ENCODE measurements at regions not wholly inside any gene's neighbourhood (a gene's known extent, or its start where the extent isn't known, plus 50 kb on each side); places are given as distances from the start of the nearest gene placed in this dataset.

DNA sequence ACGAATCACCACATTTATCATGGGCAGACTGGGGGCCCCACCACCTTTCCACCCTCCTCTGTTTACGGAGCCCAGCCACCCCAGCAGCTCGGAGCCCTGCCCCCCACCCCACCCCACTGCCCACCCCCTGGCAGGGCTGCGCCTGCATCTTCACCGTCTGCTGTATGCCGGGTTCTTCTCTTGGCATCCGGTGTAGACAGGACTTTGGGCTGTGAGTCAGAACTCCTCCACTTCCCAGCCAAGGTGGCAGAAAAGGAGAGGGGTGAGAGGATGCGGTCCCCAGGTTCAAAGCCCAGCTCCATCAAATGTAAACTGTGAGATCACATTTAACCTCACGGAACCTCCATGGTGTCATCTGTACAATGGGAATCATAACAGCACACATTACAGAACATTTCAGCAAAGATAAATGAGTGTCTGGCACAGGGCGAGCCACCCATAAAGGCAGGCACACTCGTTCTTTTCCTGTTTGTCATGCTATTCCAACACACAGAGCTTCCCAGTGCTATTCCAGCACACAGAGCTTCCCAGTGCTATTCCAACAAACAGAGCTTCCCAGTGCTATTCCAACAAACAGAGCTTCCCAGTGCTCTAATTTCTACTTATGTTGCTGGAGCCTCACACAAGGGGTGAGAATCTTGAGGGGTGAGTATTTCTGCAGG is 292.7 kb upstream of the RTL1 start:
- ChIA-PET CTCF (no interaction called here), POLR2A (no interaction called here)
- Histone ChIP-seq H3K27me3 (ENCODE audit: control insufficient read depth, insufficient read depth, low read length) (no peaks in the 10 kb centered on the region), H3K4me3 (ENCODE audit: low read depth in 2 of 2, low read length in 2 of 2) (no peak overlapping the region), H3K27ac (ENCODE audit: low read length) (no peak overlapping the region), H3K9me3 (ENCODE audit: control insufficient read depth, insufficient read depth, low read depth, low read length) (no peaks in the 10 kb centered on the region), H3K36me3 (ENCODE audit: control insufficient read depth, insufficient read depth, low read length) (no peaks in the 10 kb centered on the region), H3K4me1 (ENCODE audit: control insufficient read depth, insufficient read depth, low read length) (no peaks in the 10 kb centered on the region)
- ATAC-seq (no peak), DNase-seq (ENCODE audit: low read depth, low spot score) (no peak)
- TF ChIP-seq REST (IDR thresholded peaks at IDR 0.05; ENCODE audit: insufficient read depth in 1 of 2, low read depth in 2 of 2, low read length in 1 of 2) (no peak), CTCF (IDR thresholded peaks at IDR 0.05) (no peak), POLR2AphosphoS5 (IDR thresholded peaks at IDR 0.05; ENCODE audit: low read depth, low read length) (no peak), SIN3A (IDR thresholded peaks at IDR 0.05; ENCODE audit: borderline replicate concordance, insufficient read depth, low read depth, low read length) (no peak), TCF7L2 (IDR thresholded peaks at IDR 0.05; ENCODE audit: low read depth, low read length) (no peak)
- in situ Hi-C loops (cut with HindIII; ENCODE audit: low pct_unique_long_range_greater_than_20kb, low sequenced_read_pairs) = no loop called here
- intact Hi-C loops (cut with micrococcal nuclease; ENCODE audit: unreplicated experiment) = no loop called here
- BruUV-seq (replicated peaks) = no TSS peak

DNA sequence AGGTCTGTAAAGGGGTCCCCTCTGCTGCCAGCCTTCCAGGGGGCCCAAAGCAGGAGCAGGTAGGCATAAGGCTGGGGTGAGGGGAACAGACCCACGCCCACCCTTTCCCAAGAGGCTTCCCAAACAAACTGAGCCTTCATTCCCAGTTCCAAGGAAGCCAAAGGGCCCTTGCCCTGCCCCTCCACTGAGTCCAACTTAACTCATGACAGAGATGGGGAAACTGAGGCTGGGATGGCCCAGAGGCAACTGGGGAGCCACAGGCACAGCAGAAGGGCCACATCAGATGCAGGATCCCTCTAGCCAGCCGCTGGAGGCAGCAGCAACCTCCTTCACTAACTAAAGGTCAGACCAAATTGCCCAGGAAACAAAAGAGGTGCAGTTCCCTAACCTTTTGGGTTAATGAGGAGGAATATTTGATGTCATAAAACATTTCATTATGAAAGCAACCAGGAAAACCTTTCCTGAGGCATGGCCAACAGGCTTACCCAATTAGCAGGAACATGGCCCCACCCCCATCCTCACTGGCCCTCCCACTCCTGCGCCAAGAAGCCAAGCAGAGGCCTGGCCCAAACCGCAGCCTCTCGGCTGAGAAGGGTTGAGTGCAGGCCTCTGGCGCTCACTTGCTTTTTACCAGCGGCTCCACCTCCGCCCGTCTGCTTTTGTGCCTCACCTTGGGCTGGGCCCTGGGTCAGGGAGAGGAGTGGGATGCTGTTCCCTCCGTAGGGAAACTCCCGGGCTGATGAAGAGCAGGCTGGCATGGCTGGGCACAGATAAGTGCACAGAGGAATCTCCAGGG is 293.5 kb upstream of the RTL1 start:
- ATAC-seq = no peak
- no peak for TF ChIP-seq TCF7L2 (IDR thresholded peaks at IDR 0.05; ENCODE audit: low read depth, low read length)
- no peak for TF ChIP-seq POLR2AphosphoS5 (IDR thresholded peaks at IDR 0.05; ENCODE audit: low read depth, low read length)
- TF ChIP-seq CTCF (IDR thresholded peaks at IDR 0.05) = no peak
- TF ChIP-seq SIN3A (IDR thresholded peaks at IDR 0.05; ENCODE audit: borderline replicate concordance, insufficient read depth, low read depth, low read length) = no peak
- no peak for TF ChIP-seq REST (IDR thresholded peaks at IDR 0.05; ENCODE audit: insufficient read depth in 1 of 2, low read depth in 2 of 2, low read length in 1 of 2)
- CTCF ChIA-PET = no interaction called here
- no peaks in the 10 kb centered on the region for H3K4me1 ChIP-seq (ENCODE audit: control insufficient read depth, insufficient read depth, low read length)
- H3K9me3 ChIP-seq (ENCODE audit: control insufficient read depth, insufficient read depth, low read depth, low read length) = no peaks in the 10 kb centered on the region
- no TSS peak for BruUV-seq (replicated peaks)
- no peak overlapping the region for H3K27ac ChIP-seq (ENCODE audit: low read length)
- in situ Hi-C loops (cut with HindIII; ENCODE audit: low pct_unique_long_range_greater_than_20kb, low sequenced_read_pairs) (no loop called here), intact Hi-C loops (cut with micrococcal nuclease; ENCODE audit: unreplicated experiment) (no loop called here)
- POLR2A ChIA-PET = no interaction called here
- H3K36me3 ChIP-seq (ENCODE audit: control insufficient read depth, insufficient read depth, low read length) = no peaks in the 10 kb centered on the region
- no peaks in the 10 kb centered on the region for H3K27me3 ChIP-seq (ENCODE audit: control insufficient read depth, insufficient read depth, low read length)
- H3K4me3 ChIP-seq (ENCODE audit: low read depth in 2 of 2, low read length in 2 of 2) = no peak overlapping the region
- no peak for DNase-seq (ENCODE audit: low read depth, low spot score)

Measured in Panc1 (cell line).